HEK293T (cell line): ENCODE measurements at regions not wholly inside any gene's neighbourhood (a gene's known extent, or its start where the extent isn't known, plus 50 kb on each side); places are given as distances from the start of the nearest gene placed in this dataset.

Source experiments
- FOXA1 ChIP-seq: fragments of 450-650 bp; IDR thresholded peaks from 2 replicates; pipeline ENCODE4 v1.6.1; 2016; ENCODE audit warnings: mild to moderate bottlenecking
- FOXK2 ChIP-seq: fragments of 450-650 bp; IDR thresholded peaks from 2 replicates; pipeline ENCODE4 v1.6.1; 2016; ENCODE audit warnings: mild to moderate bottlenecking
- L3MBTL2 ChIP-seq: fragments of 450-650 bp; conservative IDR thresholded peaks from 2 replicates; pipeline ENCODE4 v1.6.1; 2016; ENCODE audit warnings: mild to moderate bottlenecking
- LEF1 ChIP-seq: fragments of 450-650 bp; IDR thresholded peaks from 2 replicates; pipeline ENCODE4 v1.6.1; 2017; ENCODE audit warnings: mild to moderate bottlenecking, borderline replicate concordance
- TF ChIP-seq, protein P1 (sequence below): fragments of 450-650 bp; IDR thresholded peaks from 2 replicates; pipeline ENCODE4 v1.6.1; 2016

DNA sequence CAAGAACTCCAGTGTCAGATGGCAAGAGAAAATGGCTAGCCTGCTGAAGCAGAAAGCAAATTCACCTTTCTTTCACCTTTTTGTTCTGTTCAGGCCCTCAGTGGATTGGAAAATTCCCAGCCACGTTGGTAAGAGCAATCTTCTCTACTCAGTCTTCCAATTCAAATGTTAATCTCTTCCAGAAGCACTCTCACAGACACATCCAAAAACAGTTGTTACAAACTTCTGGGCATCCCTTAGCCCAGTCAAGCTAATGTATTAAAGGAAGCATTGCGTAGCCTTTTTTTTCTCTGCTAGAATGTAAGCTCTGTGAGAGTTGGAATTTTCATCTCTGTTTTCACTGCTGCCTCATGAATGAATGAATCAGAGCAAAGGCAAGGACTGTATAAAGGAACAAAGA is 109.2 kb upstream of the ROBO2 start:
- TF ChIP-seq FOXA1 (no peak), FOXK2 (no peak), L3MBTL2 (no peak), LEF1 (no peak)
- TF ChIP-seq, protein P1, sequence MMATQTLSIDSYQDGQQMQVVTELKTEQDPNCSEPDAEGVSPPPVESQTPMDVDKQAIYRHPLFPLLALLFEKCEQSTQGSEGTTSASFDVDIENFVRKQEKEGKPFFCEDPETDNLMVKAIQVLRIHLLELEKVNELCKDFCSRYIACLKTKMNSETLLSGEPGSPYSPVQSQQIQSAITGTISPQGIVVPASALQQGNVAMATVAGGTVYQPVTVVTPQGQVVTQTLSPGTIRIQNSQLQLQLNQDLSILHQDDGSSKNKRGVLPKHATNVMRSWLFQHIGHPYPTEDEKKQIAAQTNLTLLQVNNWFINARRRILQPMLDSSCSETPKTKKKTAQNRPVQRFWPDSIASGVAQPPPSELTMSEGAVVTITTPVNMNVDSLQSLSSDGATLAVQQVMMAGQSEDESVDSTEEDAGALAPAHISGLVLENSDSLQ = no peak
